ENCODE measurements at regions not wholly inside any gene's neighbourhood (a gene's known extent, or its start where the extent isn't known, plus 50 kb on each side); places are given as distances from the start of the nearest gene placed in this dataset.

DNA sequence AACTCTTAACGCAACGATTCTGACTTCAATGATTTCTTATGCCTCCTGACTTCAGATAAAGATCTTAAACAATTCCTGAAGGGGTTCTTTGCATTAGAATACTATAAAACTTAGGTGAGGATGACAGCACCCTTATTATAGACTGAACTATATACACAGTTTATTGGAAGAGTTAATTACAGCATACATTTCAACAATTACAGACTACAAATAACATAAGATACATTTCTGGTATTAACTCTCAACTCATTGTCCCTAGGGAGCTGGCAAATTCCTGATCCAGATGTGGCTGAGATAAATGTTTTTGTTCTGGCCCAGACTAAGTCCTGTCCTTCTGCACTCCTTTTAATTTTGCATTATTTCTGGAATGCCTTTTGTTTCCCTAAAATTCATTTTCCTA, 155.5 kb upstream of the TMC3 start:
- TF ChIP-seq, protein P1, sequence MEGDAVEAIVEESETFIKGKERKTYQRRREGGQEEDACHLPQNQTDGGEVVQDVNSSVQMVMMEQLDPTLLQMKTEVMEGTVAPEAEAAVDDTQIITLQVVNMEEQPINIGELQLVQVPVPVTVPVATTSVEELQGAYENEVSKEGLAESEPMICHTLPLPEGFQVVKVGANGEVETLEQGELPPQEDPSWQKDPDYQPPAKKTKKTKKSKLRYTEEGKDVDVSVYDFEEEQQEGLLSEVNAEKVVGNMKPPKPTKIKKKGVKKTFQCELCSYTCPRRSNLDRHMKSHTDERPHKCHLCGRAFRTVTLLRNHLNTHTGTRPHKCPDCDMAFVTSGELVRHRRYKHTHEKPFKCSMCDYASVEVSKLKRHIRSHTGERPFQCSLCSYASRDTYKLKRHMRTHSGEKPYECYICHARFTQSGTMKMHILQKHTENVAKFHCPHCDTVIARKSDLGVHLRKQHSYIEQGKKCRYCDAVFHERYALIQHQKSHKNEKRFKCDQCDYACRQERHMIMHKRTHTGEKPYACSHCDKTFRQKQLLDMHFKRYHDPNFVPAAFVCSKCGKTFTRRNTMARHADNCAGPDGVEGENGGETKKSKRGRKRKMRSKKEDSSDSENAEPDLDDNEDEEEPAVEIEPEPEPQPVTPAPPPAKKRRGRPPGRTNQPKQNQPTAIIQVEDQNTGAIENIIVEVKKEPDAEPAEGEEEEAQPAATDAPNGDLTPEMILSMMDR (IDR thresholded peaks at IDR 0.05; ENCODE audit: insufficient read depth, low read length, poor library complexity, severe bottlenecking): no peak
- H3K4me3 ChIP-seq (replicated peaks; ENCODE audit: low read depth, low read length): no peak overlapping the region
- DNase-seq (ENCODE audit: extremely low read depth, insufficient read length): no peak

DNA sequence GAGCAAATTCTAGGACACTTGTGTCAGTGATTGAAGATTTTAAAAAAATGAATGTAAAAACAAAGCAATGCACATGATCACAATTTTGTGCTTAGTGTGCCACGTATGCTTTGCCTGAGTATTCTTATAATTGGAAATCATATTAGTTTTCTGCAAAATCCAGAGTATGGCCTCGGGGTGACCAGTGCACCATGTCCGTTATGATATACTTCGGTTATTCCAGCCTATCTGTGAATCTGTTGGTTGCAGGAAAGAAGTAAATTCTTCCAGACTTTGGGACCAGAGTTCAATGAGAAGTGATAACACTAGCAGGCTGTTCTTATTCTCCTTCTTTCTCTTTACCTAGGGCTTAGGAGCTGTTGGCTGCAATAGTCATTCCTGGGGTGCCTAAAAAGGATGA, 152.0 kb upstream of the TMC3 start:
- no peak for DNase-seq (ENCODE audit: extremely low read depth, insufficient read length)
- Histone ChIP-seq H3K27me3 (replicated peaks; ENCODE audit: control insufficient read depth, insufficient read depth, low read length) (no peaks in the 10 kb centered on the region), H3K4me3 (replicated peaks; ENCODE audit: low read depth, low read length) (no peak overlapping the region), H3K36me3 (ENCODE audit: control insufficient read depth, insufficient read depth, low read length) (no peaks in the 10 kb centered on the region)
- TF ChIP-seq, protein P1 (IDR thresholded peaks at IDR 0.05; ENCODE audit: insufficient read depth, low read length, poor library complexity, severe bottlenecking): no peak

More for the DNA sequence above, 155.5 kb upstream of the TMC3 start:
- H3K27me3 ChIP-seq (replicated peaks; ENCODE audit: control insufficient read depth, insufficient read depth, low read length): no peaks in the 10 kb centered on the region; the same call in 1 of the 2 replicates
- H3K36me3 ChIP-seq (ENCODE audit: control insufficient read depth, insufficient read depth, low read length): no peaks in the 10 kb centered on the region

DNA sequence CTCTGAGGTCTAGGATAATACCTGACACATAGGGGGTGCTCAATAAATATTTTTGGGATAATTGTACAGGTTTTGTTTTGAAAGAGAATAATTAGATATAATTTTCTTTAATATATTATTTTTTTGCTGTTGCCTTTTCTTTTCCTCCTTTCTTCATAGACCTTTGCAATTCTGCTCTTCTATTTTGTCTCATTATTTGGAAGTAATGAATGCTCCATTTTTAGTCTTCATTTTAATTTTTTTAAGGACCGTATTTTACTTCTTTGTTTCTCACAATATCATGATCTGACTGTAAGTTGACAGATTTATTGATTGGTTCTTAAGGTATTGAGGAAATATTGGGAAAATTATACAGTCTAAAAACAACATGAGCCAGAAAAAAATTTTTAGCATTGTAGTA, 150.5 kb upstream of the TMC3 start:
- Histone ChIP-seq H3K4me3 (replicated peaks; ENCODE audit: low read depth, low read length) (no peak overlapping the region), H3K36me3 (ENCODE audit: control insufficient read depth, insufficient read depth, low read length) (no peaks in the 10 kb centered on the region), H3K27me3 (replicated peaks; ENCODE audit: control insufficient read depth, insufficient read depth, low read length) (no peaks in the 10 kb centered on the region)

DNA sequence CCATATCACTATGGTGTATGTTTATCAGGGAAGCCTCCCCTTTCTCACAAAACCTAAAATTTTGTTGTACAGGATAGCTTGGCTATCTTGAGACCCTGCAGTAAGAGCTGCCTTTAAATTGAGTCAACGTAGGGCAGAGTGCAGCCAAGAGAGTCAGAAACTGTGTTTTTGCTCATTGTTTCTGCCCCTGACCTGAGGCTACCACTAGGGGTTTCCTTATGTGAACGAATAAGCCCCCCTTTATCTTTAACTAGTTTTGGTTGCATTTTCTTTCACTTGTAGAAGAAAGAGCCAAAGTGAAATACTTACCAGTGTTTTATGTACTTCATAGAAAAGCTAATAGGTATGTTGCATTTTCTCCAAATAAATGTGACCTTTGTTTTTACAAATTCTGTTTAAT, 149.9 kb upstream of the TMC3 start:
- TF ChIP-seq, protein P1 (IDR thresholded peaks at IDR 0.05; ENCODE audit: insufficient read depth, low read length, poor library complexity, severe bottlenecking): no peak
- DNase-seq (ENCODE audit: extremely low read depth, insufficient read length): no peak
- Histone ChIP-seq H3K4me3 (replicated peaks; ENCODE audit: low read depth, low read length) (no peak overlapping the region), H3K36me3 (ENCODE audit: control insufficient read depth, insufficient read depth, low read length) (no peaks in the 10 kb centered on the region), H3K27me3 (replicated peaks; ENCODE audit: control insufficient read depth, insufficient read depth, low read length) (no peaks in the 10 kb centered on the region)

More for the DNA sequence above, 150.5 kb upstream of the TMC3 start:
- DNase-seq (ENCODE audit: extremely low read depth, insufficient read length): no peak
- TF ChIP-seq, protein P1 (IDR thresholded peaks at IDR 0.05; ENCODE audit: insufficient read depth, low read length, poor library complexity, severe bottlenecking): no peak

DNA sequence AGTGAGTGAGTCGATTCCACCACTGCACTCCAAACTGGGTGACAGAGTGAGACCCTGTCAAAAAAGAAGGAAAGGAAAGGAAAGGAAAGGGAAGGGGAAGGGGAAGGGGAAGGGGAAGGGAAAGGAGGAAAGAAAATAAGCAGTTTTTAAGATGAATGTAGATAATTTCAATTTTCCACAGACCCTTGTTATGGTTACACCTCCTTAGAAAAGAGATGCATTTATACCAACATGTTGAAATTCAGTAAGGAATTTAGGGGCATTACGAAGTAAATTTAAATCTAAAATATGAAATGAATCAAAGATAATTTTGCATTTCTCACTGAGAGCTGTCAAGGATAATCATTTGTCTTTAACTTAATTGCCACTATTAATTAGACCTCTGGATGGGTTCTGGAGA, 146.5 kb upstream of the TMC3 start:
- no peaks in the 10 kb centered on the region for H3K27me3 ChIP-seq (replicated peaks; ENCODE audit: control insufficient read depth, insufficient read depth, low read length)
- H3K36me3 ChIP-seq (ENCODE audit: control insufficient read depth, insufficient read depth, low read length): no peaks in the 10 kb centered on the region
- no peak for DNase-seq (ENCODE audit: extremely low read depth, insufficient read length)
- no peak overlapping the region for H3K4me3 ChIP-seq (replicated peaks; ENCODE audit: low read depth, low read length)
- TF ChIP-seq, protein P1 (IDR thresholded peaks at IDR 0.05; ENCODE audit: insufficient read depth, low read length, poor library complexity, severe bottlenecking): no peak

DNA sequence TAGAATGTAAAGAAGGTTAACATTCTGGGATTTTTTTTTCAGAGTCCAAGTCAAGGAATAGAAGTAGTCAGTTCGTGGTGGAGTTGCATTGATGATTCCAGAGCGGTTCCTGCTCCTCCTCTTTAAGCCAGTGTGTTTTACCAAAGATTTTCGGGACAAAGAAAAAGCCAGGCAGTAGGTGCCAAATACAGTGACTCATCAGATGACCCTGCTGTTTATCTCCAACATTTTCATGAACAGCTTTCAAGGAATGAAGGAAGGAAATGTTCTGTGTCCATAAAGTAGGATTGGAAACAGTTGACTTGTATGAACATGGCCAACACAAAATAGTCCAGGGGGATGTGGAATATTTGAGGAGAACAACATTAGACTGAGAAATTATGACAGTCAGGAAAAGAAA, 142.4 kb upstream of the TMC3 start:
- no peak for DNase-seq (ENCODE audit: extremely low read depth, insufficient read length)
- TF ChIP-seq, protein P1 (IDR thresholded peaks at IDR 0.05; ENCODE audit: insufficient read depth, low read length, poor library complexity, severe bottlenecking): no peak
- Histone ChIP-seq H3K4me3 (replicated peaks; ENCODE audit: low read depth, low read length) (no peak overlapping the region), H3K36me3 (ENCODE audit: control insufficient read depth, insufficient read depth, low read length) (no peaks in the 10 kb centered on the region), H3K27me3 (replicated peaks; ENCODE audit: control insufficient read depth, insufficient read depth, low read length) (no peaks in the 10 kb centered on the region)

All from GM06990 (cell line).